Fibroblast of skin of left quadriceps (primary cell): ENCODE measurements at regions not wholly inside any gene's neighbourhood (a gene's known extent, or its start where the extent isn't known, plus 50 kb on each side); places are given as distances from the start of the nearest gene placed in this dataset.
"Not testable (repeated sequence)": the region's sequence is repeated elsewhere in the genome, so short reads cannot be mapped to it uniquely, and the experiment has no call there.

ENCODE experiments used
- DNase-seq, 2 experiments: peaks; one replicate each; pipeline ENCODE4 v3.0.0-alpha.2; 2013; ENCODE audit warnings: low read depth in 2 of 2

- no peak for DNase-seq
These were observed 120.2 kb upstream of the CRIM1 start for GRCh38 chr2:36235426-36235825.

- no peak for DNase-seq
These were observed 132.3 kb upstream of the CRIM1 start for GRCh38 chr2:36223259-36223658.

DNA sequence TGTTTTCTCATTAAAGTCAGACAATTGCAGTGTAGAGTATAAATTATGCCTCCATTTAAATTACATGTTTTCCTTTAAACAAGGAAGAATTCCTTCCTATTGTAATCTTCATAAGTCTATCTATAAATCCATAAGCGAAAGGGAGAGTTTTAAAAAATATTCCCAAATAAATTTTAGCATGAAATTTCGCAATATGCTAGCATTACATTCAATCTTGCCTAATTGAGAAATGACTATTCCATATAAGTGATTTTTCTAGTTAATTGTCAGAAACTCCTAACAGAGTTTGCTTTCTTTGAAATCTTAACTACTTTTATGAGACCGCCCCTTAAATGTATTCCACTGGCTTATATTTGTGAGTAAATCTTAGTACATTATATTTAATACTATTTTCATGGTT lies 133.1 kb upstream of the CRIM1 start:
- DNase-seq = no peak

- DNase-seq = no peak
These were observed 140.9 kb upstream of the CRIM1 start for GRCh38 chr2:36214691-36215090.

DNA sequence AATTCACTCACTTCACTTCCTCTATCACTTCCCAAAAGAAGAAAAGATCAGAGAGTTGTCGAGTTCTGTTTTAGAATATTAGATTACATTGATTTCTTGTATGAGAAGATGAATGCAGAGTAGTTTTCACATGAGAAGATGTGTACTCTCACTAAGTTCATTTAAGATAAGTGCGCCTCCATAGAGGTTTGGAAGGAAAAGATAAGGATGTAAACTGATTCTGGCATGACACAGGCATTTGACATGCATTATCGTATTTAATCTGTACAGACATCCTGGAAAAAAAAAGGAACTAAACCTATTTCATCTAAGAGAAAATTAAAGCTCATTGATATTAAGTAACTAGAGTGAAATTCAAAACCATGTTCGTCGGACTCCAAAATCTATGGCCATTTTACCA lies 152.2 kb upstream of the CRIM1 start:
- no peak for DNase-seq

GRCh38 chr2:36197181-36197971 lies 158.2 kb upstream of the CRIM1 start:
- DNase-seq = no peak

DNA sequence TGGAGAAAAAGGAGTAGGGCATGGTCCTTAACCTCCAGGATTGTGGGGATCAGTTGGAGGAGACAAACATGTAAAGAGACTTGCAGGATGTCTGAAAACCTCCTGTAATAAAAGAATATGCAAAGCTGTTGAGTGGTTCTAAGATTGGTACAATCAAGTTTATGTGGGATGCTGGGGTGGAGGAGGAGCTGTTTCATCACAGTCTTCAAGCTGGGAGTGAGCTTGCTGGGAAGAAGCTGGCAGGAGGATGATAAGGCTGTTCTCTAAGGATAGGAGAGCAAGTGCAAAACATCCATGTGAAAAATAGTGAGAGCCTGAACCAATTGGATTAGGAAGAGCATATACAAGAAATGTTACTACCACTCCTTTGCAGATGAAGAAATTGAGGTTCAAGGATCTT lies 161.9 kb upstream of the CRIM1 start:
- DNase-seq = no peak

- DNase-seq = no peak
These were observed 162.6 kb upstream of the CRIM1 start for GRCh38 chr2:36192983-36193382.

DNA sequence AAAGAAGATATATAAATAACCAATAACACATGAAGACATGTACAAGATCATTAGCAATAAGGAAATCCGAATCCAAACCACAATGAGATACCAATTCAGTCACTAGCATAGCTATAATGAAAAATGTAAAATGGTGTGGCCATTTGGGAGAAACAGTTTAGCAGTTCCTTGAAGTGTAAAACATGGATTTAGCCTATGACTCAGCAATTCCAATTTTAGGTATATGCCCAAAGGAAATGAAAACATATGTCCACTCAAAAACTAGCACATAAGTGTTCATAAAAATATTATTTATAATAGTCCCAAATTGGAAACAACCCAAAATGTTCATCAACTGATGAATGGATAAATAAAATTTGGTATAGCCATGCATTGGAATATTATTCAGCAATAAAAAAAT lies 165.5 kb upstream of the CRIM1 start:
- no peak for DNase-seq

- no peak for DNase-seq
These were observed 170.0 kb upstream of the CRIM1 start for GRCh38 chr2:36185624-36186023.

DNA sequence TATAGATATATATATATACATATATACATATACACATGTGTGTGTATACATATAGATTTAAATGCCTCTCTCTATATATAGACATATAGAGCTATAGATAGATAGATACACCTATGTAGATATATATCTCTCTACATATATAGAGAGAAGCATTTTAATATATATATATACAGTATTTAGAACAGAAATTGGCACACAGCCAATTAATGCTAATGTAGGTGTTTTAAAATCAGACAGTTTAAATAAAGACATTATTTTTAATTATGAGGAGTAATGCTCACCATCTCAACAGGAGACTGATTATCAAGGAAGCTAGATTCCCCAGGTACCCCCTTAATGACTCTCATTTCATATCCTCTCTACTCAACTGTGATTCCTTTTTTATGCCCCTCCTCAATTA lies 170.7 kb upstream of the CRIM1 start:
- DNase-seq = no peak

DNA sequence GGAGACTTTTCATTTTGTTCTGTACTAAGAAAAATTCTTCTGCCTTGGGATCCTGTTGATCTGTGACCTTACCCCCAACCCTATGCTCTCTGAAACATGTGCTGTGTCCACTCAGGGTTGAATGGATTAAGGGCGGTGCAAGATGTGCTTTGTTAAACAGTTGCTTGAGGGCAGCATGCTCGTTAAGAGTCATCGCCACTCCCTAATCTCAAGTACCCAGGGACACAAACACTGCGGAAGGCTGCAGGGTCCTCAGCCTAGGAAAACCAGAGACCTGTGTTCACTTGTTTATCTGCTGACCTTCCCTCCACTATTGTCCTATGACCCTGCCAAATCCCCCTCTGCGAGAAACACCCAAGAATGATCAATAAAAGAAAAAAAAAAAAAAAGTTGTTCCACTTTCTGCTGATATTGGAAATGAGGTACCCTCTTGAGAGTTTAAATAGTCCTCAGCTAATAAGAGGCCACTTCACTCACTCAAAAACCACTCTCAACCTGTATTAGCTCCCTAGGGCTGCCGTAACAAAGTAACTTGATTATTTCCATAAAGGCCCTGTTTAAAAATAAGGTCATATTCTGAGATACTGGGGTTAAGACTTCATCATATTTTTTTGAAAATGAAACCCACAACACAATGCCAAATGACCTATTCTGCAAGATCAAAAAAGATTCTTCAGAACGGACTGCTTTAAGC lies 174.6 kb upstream of the CRIM1 start:
- not testable (repeated sequence) for DNase-seq

DNA sequence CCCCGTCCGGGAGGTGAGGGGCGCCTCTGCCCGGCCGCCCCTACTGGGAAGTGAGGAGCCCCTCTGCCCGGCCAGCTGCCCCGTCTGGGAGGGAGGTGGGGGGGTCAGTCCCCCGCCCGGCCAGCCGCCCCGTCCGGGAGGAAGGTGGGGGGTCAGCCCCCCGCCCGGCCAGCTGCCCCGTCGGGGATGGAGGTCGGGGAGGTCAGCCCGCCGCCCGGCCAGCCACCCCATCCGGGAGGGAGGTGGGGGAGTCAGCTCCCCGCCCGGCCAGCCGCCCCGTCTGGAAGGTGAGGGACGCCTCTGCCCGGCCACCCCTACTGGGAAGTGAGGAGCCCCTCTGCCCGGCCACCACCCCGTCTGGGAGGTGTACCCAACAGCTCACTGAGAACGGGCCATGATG lies 175.3 kb upstream of the CRIM1 start:
- DNase-seq = not testable (repeated sequence)

DNA sequence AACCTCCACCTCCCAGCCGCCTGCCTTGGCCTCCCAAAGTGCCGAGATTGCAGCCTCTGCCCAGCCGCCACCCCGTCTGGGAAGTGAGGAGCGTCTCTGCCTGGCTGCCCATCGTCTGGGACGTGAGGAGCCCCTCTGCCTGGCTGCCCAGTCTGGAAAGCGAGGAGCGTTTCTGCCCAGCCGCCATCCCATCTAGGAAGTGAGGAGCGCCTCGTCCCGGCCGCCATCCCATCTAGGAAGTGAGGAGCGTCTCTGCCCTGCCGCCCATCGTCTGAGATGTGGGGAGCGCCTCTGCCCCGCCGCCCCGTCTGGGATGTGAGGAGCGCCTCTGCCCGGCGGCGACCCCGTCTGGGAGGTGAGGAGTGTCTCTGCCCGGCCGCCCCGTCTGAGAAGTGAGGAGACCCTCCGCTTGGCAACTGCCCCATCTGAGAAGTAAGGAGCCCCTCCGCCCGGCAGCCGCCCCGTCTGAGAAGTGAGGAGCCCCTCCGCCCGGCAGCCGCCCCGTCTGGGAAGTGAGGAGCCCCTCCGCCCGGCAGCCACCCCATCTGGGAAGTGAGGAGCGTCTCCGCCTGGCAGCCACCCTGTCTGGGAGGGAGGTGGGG lies 175.8 kb upstream of the CRIM1 start:
- not testable (repeated sequence) for DNase-seq

DNA sequence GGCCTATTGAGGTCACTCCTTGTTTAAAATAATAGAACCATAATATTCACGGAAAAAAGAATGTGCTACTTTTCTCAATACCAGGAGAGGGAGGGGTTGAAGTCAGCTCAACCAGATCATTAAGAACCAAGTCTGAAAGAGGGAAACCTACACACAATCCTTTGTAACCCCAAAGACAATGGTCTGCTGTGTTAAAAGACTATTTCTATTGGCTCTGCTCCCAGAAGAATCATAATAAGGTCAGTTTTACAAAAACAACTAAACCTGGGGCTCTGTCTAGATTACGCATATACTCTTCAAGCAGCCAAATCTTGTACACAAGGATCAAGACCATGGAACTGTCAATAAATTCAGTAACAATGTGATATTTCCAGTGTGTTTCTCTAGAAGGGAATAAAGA lies 177.2 kb upstream of the CRIM1 start:
- no peak for DNase-seq

GRCh38 chr2:36177282-36177681 lies 178.3 kb upstream of the CRIM1 start:
- no peak for DNase-seq

GRCh38 chr2:36174920-36175319 lies 180.7 kb upstream of the CRIM1 start:
- no peak for DNase-seq

- no peak for DNase-seq
These were observed 181.7 kb upstream of the CRIM1 start for GRCh38 chr2:36173760-36174404.

- no peak for DNase-seq
These were observed 182.8 kb upstream of the CRIM1 start for GRCh38 chr2:36172824-36173223.

DNA sequence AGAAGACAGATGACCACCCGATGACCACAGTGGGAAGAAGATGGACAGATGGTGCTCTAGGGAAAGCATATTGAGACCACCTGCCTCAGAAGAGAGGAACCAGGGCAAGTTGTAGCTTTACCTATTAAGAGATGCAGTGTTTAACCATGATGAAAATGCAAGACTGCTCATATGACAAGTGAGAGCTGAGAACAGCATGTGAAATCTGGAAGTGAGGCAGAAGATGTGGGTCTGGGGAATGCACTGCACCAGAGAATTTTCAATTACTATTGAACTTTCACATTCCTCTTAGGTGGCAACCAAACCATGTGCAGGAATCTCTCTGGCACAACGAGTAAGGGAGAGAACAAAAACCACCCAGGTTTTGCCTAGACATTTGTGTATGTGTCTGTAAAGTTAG lies 184.8 kb upstream of the CRIM1 start:
- no peak for DNase-seq

DNA sequence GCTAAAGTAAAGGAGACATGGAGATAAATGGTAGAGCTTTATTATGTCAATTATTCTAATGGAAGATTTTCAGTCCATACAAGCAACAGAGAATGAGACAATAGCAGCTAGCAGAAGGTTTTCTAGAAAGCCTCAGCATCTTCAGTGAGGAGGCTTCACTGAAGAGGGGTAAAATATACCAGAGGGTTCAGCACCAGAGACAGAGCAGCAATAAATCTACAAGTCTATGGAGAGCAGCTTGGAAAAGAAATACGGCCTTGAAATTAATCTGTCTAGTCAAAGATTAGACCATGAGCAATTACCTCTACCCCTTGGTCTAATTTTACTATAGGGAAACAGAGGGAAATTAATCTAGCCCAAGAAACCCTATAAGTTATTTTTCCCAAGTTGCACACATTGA lies 185.7 kb upstream of the CRIM1 start:
- no peak for DNase-seq

DNA sequence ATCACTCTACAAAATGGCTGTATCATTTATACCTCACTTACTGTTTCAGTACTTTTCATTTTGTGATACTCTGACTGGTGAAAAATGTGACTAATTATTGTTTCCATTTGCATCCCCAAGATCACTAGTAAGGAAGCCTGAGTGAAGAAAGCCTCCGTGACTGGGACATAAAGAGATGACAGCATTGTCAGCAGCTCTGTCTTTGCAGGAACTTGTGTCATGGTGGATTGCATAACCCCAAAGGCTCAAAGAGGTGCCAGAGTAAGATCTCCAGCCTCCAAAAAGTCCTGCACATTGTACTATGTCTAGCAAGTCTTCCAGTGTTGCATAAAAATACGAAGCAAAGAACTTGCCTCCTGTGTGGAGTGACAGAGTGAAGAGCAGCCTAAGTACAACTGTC lies 187.5 kb upstream of the CRIM1 start:
- DNase-seq = no peak

GRCh38 chr2:36165132-36165531 lies 190.4 kb upstream of the CRIM1 start:
- DNase-seq = no peak
